HFF-Myc (cell line): ENCODE measurements at regions not wholly inside any gene's neighbourhood (a gene's known extent, or its start where the extent isn't known, plus 50 kb on each side); places are given as distances from the start of the nearest gene placed in this dataset.

Experiments
- DNase-seq: peaks from one replicate; pipeline ENCODE4 v3.0.0-alpha.2; 2011; ENCODE audit warnings: low read depth; ENCODE audit errors: extremely low read depth
- H3K4me3 ChIP-seq: replicated peaks from 2 replicates; pipeline ENCODE4 v1.5.1; 2011; ENCODE audit warnings: low read depth, mild to moderate bottlenecking, control low read depth, low read length
- CTCF ChIP-seq: IDR thresholded peaks from 2 replicates; pipeline ENCODE4 v1.5.1; 2012; ENCODE audit warnings: mild to moderate bottlenecking, low read depth, low read length, control low read depth; ENCODE audit errors: missing control alignments

- H3K4me3 ChIP-seq = no peak overlapping the region
- no peak for DNase-seq
- TF ChIP-seq CTCF = no peak
Observed at GRCh38 chr11:71114124-71114851, 138.1 kb downstream of the SHANK2 start.

- DNase-seq = no peak
- TF ChIP-seq CTCF = no peak
- no peak overlapping the region for H3K4me3 ChIP-seq
Observed at GRCh38 chr11:71112990-71113389, 139.4 kb downstream of the SHANK2 start.

- no peak for TF ChIP-seq CTCF
- H3K4me3 ChIP-seq = no peak overlapping the region
- DNase-seq = no peak
Observed at GRCh38 chr11:71112454-71112853, 139.9 kb downstream of the SHANK2 start.

GRCh38 chr11:71109586-71109985, 142.8 kb downstream of the SHANK2 start:
- no peak overlapping the region for H3K4me3 ChIP-seq
- TF ChIP-seq CTCF = no peak
- no peak for DNase-seq

- no peak for TF ChIP-seq CTCF
- DNase-seq = no peak
- H3K4me3 ChIP-seq = no peak overlapping the region
Observed at GRCh38 chr11:71109186-71109585, 143.2 kb downstream of the SHANK2 start.

- TF ChIP-seq CTCF = no peak
- no peak for DNase-seq
- H3K4me3 ChIP-seq = no peak overlapping the region
Observed at GRCh38 chr11:71108013-71108865, 144.1 kb downstream of the SHANK2 start.
